Fibroblast of skin of left quadriceps (primary cell): ENCODE measurements at regions not wholly inside any gene's neighbourhood (a gene's known extent, or its start where the extent isn't known, plus 50 kb on each side); places are given as distances from the start of the nearest gene placed in this dataset.
"Not testable (repeated sequence)": the region's sequence is repeated elsewhere in the genome, so short reads cannot be mapped to it uniquely, and the experiment has no call there.

Source experiments
- DNase-seq, 2 experiments: peaks; one replicate each; pipeline ENCODE4 v3.0.0-alpha.2; 2013; ENCODE audit warnings: low read depth in 2 of 2

- DNase-seq = no peak
These were observed 191.5 kb downstream of the MCHR2 start for GRCh38 chr6:99802396-99803031.

- DNase-seq = no peak
These were observed 185.0 kb downstream of the MCHR2 start for GRCh38 chr6:99808992-99809391.

- no peak for DNase-seq
These were observed 183.7 kb downstream of the MCHR2 start for GRCh38 chr6:99810295-99810694.

DNA sequence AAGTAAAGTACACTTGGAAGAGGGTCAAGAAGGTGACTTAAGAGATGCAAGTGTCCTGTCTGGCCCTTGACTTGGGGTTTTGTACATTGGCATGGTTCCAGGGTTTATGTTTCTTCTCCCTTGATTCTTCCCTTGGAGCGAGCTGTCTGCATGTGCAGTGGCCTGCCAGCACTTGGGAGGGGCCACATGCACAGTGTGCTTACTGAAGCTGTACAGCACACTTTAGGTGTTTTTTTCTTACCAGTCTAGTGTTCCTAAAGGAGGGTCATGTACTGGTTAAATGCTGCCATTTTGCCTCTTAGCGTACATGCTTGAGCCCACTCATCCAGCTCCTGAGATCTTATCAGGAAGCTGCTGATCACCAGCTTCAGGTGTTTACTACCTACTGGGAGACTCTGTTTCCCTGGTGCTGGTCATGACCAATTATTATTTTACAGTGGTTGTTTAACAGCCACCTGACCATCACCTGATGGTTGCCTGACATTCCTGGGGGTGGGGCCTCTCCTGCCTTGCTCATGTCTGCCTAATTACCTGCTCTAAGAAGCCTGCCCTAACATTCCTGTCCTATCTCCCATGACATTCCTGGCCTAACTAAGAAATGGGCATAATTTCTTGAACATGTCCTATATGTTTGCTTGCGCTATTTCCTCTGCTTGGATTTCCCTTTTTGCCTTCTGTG is 182.9 kb downstream of the MCHR2 start:
- DNase-seq = no peak

GRCh38 chr6:99811636-99812035 is 182.4 kb downstream of the MCHR2 start:
- DNase-seq = no peak

DNA sequence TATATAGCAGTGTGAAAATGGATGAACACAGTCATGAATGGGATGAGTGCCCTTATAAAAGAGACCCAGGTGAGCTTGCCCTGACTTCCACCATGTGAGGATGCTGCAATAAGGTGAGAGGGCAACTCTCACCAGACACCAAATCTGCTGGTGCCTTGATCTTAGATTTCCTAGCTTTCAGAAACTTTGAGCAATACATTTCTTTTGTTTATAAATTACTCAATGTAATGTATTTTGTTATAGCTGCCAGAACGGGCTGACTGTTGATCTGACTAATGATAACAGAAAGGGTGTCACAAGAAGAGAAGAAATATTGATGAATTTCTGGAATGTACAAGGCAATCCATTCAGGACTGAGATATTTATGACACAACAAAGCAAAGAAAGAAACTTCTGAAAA is 180.5 kb downstream of the MCHR2 start:
- no peak for DNase-seq

DNA sequence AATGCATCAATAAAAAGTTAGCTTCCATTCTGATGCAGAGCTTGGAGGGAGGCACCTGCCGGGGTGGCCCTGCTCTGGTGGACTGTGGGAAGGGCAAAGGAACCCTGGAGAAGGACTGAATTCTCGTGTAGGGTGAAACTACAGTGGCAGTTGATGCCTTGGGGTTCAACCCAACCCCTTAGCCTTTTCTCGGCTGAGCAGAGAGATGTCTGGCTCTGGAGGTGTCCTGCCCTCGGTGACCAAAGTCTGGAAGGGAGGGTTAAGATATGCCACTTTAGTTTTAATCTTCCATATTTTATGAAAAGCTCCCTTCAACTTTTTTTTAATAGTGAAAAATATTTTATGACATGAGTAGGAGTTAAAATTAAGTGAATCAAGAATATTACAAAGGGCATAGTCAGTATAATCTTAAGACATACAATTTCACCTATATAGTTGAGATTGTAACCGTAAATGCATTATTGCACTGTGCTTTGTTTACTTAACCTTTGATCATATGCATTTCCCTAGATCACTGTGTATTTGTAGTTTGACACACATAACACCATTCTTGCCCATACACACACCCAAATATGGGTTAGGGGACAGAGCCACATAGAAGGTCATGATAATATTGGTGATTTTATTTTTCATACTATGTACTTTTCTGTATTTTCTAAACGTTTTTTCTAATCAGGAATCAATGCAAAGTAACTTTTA is 179.6 kb downstream of the MCHR2 start:
- DNase-seq = no peak

DNA sequence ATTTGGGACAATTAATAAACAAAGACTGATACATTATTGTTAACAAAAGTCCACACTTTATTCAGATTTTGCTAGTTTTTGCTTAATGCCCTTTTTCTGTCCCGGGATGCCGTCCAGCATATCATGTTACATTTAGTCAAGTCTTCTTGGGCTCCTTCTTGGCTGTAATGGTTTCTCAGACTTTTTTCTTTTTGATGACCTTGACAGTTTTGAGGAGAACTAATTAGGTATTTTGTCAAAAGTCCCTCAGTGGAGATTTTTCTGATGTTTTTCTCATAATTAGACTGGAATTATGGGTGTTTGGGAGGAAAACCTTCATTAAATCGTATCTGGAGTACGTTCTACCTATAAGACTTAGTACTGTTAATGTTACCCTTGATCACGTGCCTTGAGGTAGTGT is 177.2 kb downstream of the MCHR2 start:
- DNase-seq = no peak

DNA sequence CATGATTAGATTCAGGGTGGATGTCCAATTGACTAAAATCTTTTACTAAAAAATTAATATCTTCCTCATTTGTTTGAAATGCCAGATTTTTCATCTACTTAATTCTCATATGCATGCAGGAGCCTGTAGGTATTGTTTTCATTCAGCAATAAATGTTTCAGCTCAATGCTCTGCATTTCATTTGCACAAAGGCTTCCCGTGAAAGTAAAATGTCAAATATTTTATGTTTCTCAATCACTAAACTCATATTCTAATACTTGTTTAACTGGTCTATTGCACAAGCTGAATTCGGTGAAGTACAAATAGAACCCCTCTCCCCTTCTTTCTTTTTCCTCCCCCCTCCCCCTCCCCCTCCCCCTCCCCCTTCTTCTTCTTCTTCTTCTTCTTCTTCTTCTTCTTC is 175.9 kb downstream of the MCHR2 start:
- DNase-seq = no peak

DNA sequence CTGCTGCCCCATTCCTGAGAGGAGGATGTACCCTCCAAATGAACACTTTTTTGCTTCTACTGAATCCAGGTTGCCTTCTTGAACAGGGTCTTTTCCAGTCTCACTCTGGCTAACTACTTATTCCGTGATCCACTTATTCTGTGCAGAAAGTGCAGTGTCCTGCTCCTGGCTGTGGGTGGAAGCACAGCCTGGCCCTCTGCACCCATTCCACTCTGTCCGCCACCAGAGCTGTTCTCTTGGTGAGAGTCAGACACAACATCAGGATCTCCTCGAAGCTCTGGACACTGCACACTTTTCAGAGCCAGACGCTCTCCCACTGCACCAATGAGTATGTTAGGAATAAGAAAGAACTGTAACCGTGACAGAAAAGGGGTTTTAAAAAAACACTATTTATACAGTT is 174.2 kb downstream of the MCHR2 start:
- no peak for DNase-seq

DNA sequence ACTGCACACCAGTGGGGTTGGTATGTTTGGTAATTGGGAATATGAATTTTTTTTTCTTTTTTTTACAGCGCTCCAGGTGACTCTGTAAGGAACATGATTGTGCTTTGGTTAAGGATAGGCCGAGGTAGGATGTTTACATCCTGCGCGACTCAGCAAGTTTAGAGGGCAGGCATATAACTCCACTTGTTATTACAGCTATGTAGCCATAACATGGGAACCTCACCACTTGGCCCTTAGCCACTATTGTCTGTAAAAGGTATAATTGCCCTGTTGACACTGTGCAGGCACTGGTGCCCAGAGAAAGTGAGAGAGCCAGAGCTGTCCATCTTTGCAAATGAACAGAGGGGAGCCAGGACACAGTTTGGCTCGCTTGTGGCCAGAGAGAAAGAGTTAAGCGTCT is 172.9 kb downstream of the MCHR2 start:
- no peak for DNase-seq

- DNase-seq = peak; percentile 20 to 21
These were observed 171.1 kb downstream of the MCHR2 start for GRCh38 chr6:99822741-99823512.

DNA sequence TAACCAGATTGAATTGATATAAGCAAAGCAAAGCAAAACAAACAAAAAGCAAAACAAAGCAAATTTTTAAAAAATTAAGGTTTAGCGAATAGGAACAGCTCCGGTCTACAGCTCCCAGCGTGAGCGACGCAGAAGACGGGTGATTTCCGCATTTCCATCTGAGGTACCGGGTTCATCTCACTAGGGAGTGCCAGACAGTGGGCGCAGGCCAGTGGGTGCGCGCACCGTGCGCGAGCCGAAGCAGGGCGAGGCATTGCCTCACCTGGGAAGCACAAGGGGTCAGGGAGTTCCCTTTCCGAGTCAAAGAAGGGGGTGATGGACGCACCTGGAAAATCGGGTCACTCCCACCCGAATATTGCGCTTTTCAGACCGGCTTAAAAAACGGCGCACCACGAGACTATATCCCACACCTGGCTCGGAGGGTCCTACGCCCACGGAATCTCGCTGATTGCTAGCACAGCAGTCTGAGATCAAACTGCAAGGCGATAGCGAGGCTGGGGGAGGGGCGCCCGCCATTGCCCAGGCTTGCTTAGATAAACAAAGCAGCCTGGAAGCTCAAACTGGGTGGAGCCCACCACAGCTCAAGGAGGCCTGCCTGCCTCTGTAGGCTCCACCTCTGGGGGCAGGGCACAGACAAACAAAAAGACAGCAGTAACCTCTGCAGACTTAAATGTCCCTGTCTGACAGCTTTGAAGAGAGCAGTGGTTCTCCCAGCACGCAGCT is 170.3 kb downstream of the MCHR2 start:
- DNase-seq = not testable (repeated sequence)

DNA sequence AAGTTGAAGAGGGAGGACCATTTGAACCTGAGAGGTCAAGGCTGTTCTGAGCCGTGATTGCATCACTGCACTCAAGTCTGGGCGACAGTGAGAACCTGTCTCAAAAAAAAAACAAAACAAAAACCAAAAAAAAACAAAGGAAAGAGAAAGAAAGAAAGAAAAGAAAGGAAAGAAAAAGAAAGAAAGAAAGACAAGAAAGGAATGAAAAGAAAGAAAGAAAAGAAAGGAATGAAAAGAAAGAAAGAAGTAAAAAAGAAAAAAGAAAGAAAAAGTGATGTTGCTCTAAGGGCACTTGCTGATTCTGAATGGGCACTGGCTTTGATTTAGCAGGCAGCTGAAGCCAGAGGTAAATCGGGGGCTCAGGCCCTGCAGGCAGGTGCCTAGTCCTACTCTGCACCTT is 161.0 kb downstream of the MCHR2 start:
- DNase-seq = no peak

DNA sequence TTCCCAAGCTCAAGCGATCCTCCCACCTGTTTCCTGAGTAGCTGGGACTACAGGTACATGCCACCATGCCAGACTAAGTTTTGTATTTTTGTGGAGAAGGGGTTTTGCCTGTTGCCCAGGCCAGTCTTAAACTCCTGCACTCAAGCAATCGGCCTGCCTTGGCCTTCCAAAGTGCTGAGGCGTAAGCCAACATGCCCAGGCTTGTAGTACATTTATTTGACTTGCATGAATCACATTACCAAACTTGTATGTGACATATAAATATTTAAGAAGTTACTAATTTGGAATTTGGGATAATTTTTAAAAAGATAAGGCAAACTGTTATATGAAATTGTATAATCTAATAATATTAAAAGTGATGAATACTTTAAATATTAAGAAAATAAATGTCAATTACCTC is 157.6 kb downstream of the MCHR2 start:
- DNase-seq = no peak

GRCh38 chr6:99838607-99839006 is 155.4 kb downstream of the MCHR2 start:
- no peak for DNase-seq

DNA sequence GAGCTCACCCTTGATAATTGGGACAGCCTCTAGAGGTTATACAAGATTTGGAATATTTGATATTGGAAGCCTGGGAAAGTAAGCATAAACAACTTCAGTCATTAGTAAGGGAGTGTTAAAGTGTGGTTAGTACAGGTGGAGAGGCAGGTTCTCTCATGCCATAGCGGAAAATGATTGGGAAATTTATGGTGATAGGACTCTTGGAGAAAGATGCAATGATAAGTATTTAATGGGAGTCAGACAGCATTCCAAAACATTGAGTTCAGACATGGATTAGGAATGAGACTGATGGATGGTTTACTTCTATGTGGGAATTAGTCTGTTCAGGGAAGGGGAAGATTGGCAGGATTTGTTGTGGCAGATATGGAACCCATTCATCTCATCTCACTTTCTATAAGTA is 152.7 kb downstream of the MCHR2 start:
- no peak for DNase-seq

DNA sequence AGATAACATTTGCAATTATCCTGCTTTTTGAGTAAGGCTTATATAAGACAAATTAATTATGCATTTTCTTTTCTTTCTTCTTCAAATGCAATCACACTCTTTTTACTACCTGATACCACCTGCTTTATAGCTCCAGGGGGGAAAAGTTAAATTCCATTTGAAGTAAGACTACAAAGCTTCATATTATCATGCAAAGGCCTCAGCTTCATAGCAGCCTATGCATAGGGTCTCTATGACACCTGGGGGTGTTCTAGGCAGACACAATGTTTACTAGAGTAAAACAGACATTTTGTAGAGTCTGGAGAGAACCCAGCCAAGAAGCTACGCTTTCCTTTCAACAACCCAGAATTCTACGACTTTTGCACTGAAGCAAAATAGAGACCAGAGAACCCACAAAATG is 148.0 kb downstream of the MCHR2 start:
- DNase-seq = no peak

DNA sequence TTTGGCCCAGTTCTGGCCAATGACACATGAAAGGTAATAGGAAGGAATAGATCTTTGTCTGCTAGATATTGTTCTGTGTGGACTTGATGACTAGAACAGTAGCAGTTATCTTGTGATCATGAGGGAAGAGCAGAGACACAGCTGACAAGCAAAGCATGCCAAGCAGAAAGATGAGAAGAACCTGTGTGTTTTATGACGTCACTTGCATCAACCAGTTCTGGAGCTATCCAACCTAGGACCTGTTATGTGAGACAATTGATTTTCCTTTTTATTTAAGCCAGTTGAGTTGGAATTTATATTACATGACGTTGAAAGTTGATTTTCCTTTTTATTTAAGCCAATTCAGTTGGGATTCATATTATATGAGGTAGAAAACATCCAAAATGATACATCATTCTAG is 143.2 kb downstream of the MCHR2 start:
- DNase-seq = no peak

- no peak for DNase-seq
These were observed 142.0 kb downstream of the MCHR2 start for GRCh38 chr6:99852031-99852430.

DNA sequence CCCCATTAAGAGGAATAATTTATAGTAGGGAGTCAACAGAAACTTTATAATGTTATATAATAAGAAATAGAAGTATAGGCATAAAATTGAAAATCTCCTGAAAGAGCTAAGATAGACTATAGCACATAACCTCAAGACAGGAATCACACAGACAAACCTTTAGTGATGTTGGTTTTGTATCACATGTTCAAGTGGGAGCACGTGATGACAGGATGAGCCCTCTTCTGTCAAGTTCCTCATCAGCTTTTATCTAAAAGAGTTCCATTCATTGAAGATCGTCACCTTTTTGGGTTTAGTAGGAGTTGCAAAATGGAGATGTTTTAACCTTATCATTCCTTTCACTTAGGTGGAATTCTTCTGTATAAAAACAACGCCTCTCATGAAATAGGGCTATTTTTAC is 127.0 kb downstream of the MCHR2 start:
- DNase-seq = no peak
